Testis (tissue), 2 donors: ENCODE measurements at regions not wholly inside any gene's neighbourhood (a gene's known extent, or its start where the extent isn't known, plus 50 kb on each side); places are given as distances from the start of the nearest gene placed in this dataset.

Experiments
- POLR2A ChIP-seq: fragments of 450-650 bp; IDR thresholded peaks from one replicate; pipeline ENCODE4 v1.6.1; 2017; ENCODE audit warnings: antibody characterized with exemption, mild to moderate bottlenecking, moderate library complexity
- TF ChIP-seq, protein P1 (sequence below), 3 experiments: fragments of 450-650 bp in 2 of 3; fragments of 200-600 bp in 1 of 3; sonication (generic) in 1 of 3; IDR thresholded peaks; one replicate each; pipeline ENCODE4 v1.5.1; 2016 to 2019; ENCODE audit warnings: antibody characterized with exemption in 3 of 3, mild to moderate bottlenecking in 2 of 3, moderate library complexity in 1 of 3

- TF ChIP-seq, protein P1, sequence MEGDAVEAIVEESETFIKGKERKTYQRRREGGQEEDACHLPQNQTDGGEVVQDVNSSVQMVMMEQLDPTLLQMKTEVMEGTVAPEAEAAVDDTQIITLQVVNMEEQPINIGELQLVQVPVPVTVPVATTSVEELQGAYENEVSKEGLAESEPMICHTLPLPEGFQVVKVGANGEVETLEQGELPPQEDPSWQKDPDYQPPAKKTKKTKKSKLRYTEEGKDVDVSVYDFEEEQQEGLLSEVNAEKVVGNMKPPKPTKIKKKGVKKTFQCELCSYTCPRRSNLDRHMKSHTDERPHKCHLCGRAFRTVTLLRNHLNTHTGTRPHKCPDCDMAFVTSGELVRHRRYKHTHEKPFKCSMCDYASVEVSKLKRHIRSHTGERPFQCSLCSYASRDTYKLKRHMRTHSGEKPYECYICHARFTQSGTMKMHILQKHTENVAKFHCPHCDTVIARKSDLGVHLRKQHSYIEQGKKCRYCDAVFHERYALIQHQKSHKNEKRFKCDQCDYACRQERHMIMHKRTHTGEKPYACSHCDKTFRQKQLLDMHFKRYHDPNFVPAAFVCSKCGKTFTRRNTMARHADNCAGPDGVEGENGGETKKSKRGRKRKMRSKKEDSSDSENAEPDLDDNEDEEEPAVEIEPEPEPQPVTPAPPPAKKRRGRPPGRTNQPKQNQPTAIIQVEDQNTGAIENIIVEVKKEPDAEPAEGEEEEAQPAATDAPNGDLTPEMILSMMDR (IDR thresholded peaks at IDR 0.05), result no peak
- TF ChIP-seq POLR2A, result no peak
These were observed 250.1 kb downstream of the TLE3 start for GRCh38 chr15:69847625-69848024.
